HG03575 (cell line): ENCODE measurements at regions not wholly inside any gene's neighbourhood (a gene's known extent, or its start where the extent isn't known, plus 50 kb on each side); places are given as distances from the start of the nearest gene placed in this dataset.

Experiments
- ATAC-seq: cut with Tn5 transposase; IDR thresholded peaks from one replicate; pipeline ENCODE4 v1.9.1; 2021; ENCODE audit not compliant: unreplicated experiment, insufficient number of reproducible peaks, low FRiP score; ENCODE audit errors: extremely low read depth

- ATAC-seq: no peak
Observed at GRCh38 chr20:23237201-23237600, 113.4 kb upstream of the NXT1 start.

GRCh38 chr20:23235173-23236027, 115.2 kb upstream of the NXT1 start:
- ATAC-seq: no peak

GRCh38 chr20:23234311-23235078, 116.1 kb upstream of the NXT1 start:
- ATAC-seq: no peak

- ATAC-seq: no peak
Observed at GRCh38 chr20:23233341-23233740, 117.2 kb upstream of the NXT1 start.

GRCh38 chr20:23232679-23233308, 117.8 kb upstream of the NXT1 start:
- ATAC-seq: no peak

- ATAC-seq: no peak
Observed at GRCh38 chr20:23232219-23232581, 118.4 kb upstream of the NXT1 start.

GRCh38 chr20:23231561-23232218, 118.9 kb upstream of the NXT1 start:
- ATAC-seq: no peak

GRCh38 chr20:23230766-23231385, 119.7 kb upstream of the NXT1 start:
- ATAC-seq: no peak

- ATAC-seq: no peak
Observed at GRCh38 chr20:23229989-23230388, 120.6 kb upstream of the NXT1 start.

GRCh38 chr20:23228912-23229311, 121.7 kb upstream of the NXT1 start:
- ATAC-seq: no peak

GRCh38 chr20:23227976-23228375, 122.6 kb upstream of the NXT1 start:
- no peak for ATAC-seq

- ATAC-seq: no peak
Observed at GRCh38 chr20:23227274-23227673, 123.3 kb upstream of the NXT1 start.

GRCh38 chr20:23226612-23227265, 123.9 kb upstream of the NXT1 start:
- no peak for ATAC-seq

- ATAC-seq: no peak
Observed at GRCh38 chr20:23225407-23226060, 125.1 kb upstream of the NXT1 start.

- ATAC-seq: no peak
Observed at GRCh38 chr20:23224806-23225205, 125.8 kb upstream of the NXT1 start.

GRCh38 chr20:23223908-23224580, 126.5 kb upstream of the NXT1 start:
- ATAC-seq: no peak

GRCh38 chr20:23222531-23223200, 127.9 kb upstream of the NXT1 start:
- ATAC-seq: no peak
